ENCODE measurements at regions not wholly inside any gene's neighbourhood (a gene's known extent, or its start where the extent isn't known, plus 50 kb on each side); places are given as distances from the start of the nearest gene placed in this dataset.

DNA sequence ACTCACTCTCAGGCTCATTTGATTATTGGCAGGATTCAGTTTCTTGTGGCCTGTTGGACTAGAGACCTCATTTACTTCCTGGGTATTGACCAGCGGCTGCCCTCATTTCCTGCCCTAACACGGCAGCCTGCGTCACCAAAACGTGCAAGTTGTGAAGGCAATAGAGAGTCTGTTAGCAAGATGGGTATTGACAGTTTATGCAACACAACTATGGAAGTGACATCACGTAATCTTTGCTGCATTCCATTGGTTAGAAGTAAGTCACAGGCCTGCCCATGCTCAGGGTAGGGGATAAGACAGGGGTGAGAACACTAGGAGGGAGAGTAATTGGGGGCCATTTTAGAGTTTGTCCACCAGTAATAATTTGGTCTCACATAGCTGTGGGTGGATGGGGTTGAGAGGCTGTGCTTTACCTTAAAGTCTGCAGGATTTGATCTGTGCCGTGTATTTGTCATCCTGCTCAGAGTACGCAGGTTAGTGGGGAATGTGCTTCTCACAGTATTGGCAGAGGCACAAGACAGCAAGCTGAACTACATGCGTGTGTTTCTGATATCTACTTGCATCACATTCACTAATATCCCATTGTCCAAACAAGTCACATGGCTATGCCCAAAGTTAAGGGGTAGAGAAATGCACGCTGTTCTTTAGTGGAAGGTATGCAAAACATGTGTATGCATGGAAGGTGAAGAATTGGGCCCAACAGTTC is 83.3 kb downstream of the EDEM1 start:
- no peak for DNase-seq

DNA sequence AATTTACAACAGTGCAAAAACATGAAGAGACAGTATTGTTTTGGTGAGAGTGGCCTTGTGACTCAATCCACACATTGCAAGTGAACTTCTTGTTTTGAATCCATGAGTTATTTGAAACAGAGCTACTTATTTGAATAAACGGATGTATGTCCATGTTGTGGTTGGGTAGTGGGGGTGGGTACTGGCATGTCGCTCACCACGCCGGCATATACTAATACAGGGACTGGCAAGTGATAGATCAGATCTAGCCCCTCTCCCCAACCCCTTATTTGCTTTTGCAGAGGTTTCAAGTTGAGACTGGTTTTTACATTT is 83.8 kb downstream of the EDEM1 start:
- DNase-seq: no peak

DNA sequence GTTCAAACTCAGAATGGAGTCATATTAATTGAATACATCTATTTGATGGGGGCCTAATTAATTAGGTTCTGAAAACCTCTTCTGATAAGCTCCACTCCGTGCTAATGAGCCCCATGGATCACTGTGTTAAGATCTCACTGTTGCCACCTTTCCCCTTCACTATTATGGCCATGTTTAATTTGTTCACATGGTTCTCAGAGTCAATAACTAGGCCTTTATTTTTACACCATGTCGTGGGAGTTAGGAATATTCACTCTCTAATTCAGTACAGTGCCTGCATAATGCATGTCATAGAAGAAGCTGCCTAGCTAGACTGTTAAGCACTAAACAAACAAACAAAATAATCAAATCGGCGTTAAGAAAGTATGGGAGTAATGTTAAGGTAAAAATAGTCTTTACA is 84.9 kb downstream of the EDEM1 start:
- no peak for DNase-seq

DNA sequence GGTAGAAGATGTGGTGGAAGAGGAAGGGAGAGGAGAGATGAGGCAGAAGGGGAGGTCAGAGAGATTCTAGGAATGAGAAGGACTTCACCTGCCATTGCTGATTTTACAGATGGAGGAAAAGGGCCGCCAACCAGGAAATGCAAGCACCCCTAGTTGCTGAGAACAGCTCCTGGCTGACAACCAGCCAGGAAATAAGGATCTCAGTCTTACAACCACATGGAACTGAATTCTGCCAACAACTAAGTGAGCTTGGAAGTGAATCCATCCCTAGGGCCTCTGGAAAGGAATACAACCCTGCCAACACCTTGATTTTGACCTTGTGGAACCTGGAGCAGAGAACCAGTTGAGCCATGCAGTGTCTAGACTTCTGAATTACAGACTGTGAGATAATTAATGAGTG is 86.6 kb downstream of the EDEM1 start:
- no peak for DNase-seq

DNA sequence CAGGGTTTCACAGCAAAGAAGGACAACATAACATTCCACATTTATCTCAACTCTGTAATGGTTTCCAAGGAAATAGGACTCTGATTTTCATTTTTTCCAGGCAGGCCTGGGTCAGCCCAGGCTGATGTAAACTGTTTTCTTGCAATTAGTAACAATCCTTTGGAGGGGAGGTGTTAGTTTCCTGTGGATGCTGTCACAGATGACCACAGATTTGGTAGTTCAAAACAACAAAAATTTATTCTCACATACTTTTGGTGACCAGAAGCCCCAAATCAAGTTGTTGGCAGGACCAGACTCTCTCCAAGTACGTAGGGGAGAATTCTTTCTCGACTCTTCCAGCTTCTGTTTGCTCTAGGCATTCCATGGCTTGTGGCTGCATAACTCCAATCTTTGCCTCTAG is 88.0 kb downstream of the EDEM1 start:
- no peak for DNase-seq

DNA sequence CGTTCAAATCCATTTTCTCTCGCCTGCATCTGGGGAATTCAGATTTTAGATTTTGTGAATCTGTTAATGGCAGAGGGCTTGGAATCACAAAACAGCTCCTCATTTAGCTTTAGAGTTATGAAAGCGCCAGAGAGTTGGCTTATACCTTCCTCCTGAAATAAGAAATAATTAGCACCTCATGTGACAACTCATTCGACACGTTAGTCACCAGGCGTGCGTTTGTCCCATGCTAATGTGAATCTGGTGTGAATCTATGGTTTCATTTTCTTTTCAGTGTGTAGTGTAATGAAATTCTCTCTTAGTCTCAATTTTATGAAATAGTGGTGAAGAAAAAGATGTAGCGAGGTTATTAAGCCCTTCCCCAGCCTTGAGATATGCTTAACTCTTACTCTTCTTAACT is 89.4 kb downstream of the EDEM1 start:
- no peak for DNase-seq

DNA sequence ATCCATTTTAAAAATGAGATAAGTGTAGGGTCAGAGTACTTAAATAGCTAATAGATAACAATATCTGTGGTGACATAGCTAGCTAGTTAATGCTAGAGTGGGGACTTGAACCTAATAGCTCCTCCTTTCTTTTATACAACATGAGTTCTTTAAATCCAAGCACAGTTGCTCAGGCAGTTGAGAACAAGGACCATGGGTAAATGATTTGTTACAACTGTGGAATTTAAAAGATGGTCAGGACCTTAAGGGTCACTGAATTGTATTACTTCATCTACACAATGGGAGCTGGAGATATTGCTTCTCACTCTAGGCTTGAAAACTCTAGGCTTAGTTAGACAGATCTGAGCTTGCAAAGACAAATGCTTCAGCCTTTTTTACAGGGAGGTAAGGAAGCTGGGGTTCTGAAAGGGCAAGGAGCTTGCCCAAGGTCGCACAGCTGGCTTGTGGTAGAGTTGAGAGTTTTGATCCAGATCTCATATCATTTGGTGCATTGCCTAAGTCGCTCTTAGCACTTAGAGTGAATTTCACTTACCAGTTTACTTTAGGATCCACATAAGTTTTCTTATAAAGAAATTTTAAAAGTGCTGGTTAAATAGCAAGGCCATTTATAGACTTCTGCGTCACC is 90.2 kb downstream of the EDEM1 start:
- no peak for DNase-seq

DNA sequence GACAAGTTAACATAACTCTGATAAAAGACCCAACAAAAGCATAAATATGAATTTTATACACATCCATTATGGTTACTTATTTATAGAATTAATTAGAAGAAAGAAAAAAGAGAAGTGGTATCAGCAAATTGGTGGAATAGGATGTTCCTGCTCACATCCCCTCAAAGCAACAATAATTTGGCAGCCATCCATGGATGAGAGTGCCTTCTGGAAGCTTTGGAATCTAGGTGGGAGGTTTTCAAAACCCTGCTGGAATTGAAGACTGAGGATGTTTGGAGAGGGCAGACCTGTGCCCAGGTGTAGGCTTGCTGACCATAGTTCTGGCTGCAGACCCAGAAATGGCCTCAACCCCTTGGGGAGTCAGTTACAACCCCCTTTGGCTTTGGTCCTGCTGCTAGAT is 91.2 kb downstream of the EDEM1 start:
- DNase-seq: no peak

DNA sequence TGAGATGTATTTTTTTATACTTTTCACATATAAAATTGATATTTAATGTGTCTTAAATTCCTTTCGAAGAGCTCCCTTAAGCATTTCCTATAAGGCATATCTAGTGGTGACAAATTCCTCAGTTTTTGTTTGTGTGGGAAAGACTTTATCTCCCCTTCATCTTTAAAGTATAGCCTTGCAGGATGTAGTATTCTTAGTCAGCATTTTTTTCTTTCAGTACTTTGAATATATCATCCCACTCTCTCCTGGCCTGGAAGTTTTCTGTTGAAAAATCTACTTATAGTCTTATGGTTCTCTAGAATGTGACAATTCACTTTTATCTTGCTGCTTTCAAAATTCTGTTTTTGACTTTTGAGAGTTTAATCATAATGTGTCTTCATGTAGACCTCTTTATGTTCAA is 95.2 kb downstream of the EDEM1 start:
- no peak for DNase-seq

DNA sequence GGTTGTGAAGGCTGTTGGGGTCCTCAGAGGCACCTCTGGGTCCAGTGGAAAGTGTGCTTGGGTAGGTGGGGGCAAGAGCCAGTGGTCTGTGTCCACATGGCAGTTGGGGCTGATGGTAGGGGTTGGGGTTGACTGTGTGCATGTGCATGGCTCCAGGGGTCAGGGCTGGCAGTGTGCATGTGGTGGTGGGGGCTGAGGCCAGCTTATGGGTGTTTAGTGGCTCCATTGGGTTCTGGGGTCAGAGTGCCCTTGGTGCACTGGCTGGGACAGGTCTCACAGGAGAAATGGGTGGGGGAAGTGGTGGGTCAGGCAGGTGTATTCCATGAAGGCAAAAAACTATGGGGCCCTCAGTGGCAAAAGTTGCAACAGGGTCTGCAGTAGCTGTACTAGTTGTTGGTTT is 97.9 kb downstream of the EDEM1 start:
- no peak for DNase-seq

DNA sequence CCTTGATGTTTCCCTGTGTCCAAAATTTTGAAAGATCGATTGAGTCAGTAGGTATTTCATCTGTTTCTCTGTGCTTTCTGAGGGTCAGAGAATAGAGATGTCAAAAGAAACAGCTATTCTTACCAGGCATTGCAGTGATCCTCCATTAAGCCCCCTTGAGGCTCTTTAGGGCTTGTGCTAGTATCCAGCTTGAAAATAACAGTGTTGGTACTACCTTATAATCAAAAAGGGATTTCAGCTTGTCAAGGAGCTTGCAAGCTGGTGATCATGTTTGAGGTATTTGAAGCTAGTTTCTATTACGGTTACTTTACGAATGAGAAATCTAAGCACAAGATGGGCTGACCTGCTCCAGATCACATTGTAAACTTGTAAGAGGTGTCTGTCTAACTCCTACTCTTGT is 103.4 kb downstream of the EDEM1 start:
- DNase-seq: no peak

DNA sequence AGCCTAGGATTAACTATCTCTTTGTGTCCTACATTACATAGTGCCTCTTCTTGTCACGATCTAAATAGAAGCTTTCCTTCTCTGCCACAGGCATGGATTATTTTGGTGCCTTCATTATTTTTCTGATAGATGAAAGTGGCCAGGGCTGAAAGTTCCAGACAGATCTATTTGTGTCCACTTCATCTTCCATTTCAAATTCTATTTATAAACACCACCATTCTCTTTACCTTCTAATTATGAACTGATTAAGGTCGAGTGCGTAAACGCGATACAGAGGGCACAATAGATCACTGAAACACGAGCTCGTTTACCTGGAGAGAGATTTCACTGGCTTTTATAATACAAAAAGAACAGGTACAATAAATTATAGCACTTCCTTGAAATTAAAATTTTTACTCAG is 105.0 kb downstream of the EDEM1 start:
- DNase-seq: no peak

DNA sequence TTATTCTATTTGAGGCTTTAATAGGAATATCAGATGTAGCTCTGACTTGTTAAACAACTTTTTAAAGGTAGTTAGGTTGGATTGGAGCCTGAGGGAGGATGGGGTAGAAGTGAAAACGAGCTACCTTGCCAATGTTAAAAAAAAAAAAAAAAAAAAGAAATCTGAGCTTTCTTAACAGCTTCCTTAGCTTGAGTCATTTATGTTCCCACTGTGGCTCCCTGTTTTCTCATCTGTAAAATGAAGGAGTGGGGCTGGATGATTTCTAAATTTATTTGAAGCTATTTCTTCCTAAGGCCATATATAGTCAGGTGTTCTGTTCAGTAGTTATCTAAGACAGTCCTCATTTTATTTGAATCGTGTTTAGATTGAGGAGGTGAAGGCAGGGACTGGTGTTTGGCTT is 105.7 kb downstream of the EDEM1 start:
- DNase-seq: no peak

DNA sequence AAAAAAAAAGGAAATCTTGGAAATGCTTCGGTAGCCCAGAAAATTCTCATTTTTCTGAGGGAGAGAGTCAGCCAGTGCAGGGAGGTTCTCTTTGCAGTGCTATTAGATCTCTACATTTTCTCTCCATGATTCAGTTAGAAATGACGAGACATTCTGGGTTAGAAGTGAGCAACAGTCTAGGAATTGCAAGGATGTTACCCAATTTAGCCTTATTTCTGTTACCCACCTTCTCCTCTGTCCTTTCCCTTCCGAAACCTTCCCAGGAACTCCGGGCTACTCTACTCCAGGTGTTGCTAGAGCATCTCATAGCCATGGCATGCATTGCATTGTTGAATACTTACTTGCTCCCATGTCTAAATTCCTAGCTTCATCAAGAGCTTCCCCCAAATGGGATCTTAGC is 106.8 kb downstream of the EDEM1 start:
- no peak for DNase-seq

DNA sequence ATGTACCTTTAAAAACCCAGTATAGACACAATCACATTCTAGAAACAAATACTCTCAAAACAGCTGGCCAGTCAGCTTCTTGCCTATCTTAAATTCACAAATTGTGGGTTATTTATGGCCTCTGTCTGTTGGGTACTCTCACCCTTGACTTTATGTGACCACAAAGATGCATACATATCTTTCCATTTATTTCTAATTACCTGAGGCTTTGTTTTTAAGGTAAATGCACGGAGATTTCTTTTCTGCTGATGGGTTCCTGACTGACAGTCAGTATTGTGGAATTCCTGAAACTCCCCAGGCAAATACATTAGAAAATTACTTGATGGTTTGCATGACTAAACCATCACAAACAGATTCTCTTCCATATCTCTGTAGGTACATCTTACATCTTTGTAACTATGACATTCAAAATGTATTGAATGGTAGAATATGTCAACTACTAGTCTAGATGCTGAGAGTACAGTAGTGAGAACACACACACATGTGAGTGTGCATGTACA is 107.7 kb downstream of the EDEM1 start:
- no peak for DNase-seq

DNA sequence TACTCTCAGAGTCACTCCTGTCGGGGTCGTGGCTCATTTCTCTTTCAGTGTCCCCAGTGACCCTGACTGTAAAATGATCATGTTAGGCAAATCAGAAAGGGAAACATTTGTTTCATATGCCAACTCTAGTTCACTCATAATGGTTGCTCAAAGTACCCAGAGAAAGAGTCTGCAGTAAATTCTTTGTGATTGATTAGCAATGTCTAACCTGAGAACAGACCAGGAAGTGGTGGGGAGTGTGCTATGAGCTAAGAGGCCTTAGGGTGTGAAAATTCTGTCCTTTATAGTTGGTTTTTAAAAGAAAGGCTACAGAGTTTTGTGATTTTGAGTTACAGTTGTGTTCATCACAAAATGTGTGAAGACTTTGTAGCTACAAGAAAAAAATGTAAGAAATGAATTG is 108.9 kb downstream of the EDEM1 start:
- DNase-seq: no peak

DNA sequence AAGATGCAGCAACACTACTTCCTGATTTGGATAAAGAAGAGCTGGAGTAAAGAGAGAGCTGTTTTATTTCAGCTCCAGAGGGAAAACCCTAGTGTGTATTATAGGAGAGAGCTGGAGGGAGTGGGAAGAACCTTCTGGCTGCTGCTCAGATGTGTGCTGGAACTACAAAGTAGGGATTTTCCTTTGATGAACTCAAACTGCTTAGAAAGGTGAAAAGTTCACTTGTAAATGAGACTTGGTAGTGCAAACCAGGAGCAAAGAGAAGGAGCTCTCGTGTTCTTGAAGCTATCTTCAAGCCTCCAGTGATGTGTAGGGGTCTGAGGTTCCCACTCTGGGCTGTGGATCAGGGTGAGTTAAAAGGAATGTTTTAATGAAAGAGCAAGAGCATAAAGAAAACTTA is 110.4 kb downstream of the EDEM1 start:
- DNase-seq: no peak

DNA sequence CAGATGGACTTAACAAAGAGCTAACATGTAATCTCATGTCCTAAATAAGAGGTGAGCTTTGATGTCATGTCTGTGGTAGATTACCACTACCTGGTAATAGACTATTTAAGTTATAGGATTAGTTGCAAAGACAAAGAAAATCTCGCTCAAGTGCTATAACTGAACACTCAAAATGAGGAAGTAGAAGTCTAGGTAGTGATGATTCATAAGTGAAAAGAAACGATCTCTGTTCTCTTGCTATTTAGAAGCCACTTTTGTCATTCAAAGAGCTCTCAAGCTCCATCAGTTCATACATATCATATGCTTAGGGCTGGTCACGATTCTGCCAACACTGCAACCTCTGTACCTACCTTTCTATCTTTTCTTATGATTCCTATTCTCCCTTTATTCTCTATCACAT is 110.9 kb downstream of the EDEM1 start:
- no peak for DNase-seq

DNA sequence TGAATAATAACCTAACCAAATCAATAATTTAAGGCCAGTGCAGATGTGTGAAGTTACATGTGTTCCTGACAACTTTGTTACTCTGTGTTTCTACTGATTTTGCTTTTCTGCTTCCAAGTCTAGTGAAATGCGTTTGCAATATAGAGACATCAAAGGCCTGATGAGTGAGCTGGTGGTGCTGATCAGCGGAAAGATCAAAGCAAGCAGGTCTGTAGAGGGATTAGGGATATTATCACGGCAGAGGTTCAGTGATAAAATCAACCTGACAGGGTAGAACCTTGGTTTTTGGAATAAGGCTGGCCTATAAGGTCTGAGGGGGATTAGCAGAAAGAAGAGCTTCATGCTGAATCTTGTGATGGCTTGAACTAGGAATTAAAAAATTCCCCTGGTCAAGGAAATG is 111.7 kb downstream of the EDEM1 start:
- no peak for DNase-seq

DNA sequence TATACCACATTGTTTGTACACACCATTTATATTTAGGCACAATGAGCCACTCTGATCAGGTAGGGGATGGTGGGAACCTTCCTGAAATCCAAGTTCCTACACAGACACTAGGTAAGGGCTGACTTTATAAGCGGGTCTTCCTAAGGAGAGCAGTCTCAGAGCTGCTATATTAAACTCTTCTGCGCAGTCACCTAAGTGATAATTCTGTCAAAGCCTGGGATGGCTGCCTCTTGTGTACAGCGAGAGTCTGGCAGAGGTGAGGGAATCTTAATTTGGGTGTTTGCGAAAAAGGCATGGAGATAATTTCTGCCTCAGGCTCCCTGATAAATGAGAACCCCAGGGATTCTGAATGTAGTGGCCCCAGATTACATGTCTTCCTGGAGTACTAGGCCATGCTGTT is 113.1 kb downstream of the EDEM1 start:
- no peak for DNase-seq

DNA sequence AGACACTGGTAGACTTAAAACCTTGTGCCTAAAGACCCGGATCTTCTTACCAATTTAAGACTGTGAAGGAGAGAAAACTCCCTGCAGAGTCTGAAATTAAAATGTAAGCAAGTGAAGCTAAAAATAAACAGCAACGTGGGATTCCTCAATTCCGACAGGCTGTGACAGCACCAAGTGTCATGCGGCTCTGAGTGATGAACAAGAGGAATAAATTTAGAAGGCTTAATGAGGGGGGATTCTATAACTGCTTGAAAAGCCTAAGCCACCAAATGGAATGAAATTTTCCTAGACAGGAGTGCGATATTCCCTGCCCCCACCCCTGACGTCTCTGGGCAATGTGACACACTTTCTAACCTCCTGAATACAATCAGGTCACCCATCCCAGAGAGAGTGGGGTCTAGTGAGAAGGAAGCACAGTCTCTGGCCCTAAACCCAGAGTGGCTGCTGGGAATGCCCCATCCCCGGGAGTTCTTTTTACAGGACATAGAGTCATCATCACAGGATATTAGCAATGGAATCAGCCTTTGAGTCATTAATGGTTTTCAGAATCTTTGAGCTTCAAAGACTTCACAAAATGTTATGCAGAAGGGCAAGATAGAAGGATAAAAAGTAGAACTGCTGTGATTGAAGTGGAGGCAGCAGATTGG is 114.3 kb downstream of the EDEM1 start:
- no peak for DNase-seq

DNA sequence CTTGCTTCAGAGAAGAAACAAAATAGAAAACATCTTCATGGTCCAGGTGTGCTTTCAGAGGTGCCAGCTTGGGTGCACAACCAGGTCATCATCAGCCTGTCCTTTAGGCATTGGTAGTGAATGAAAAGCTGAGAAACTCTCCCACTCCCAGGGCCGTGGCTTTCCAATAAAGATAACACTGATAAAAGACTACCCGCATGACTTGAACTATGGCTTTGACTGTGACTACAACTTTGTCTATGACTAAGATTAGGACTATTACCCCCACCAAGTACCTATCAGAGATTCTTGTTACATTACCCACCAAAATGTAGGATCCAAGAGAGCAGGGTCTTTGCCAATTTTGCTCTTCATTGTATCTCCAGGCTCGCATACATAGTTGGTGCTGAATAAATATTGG is 115.2 kb downstream of the EDEM1 start:
- DNase-seq: no peak

DNA sequence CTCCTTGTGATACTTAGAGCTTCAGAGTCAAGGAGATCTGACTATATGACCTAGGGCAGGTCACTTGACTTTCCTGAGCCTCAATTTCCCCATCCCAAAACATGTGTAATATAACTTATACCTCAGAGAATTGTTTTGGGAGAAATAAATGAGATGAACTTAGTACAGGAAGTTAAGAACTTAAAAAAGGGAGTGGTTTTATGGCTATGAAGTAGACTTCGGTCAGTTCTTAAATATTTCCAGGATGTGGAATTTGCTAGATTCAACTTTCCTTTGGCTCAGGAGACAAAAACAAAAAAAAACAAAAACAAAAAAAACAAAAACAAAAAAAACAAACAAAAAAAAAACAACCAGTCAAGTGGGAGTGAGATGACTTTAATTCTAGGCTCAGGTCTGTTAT is 116.7 kb downstream of the EDEM1 start:
- no peak for DNase-seq

Data from occipital lobe (tissue), 1 donor.